IMR-90 (cell line): ENCODE measurements at regions not wholly inside any gene's neighbourhood (a gene's known extent, or its start where the extent isn't known, plus 50 kb on each side); places are given as distances from the start of the nearest gene placed in this dataset.
"Not testable (repeated sequence)": the region's sequence is repeated elsewhere in the genome, so short reads cannot be mapped to it uniquely, and the experiment has no call there.

Experiments
- ATAC-seq: fragments of 200-7000 bp; cut with Tn5 transposase; 2 replicates; pipeline ENCODE4 v1.9.1; 2020; ENCODE audit warnings: low read depth, mild to moderate bottlenecking, moderate library complexity
- BruUV-seq: library from RNA; stranded (reverse); fragments of 400-500 nt; replicated peaks from 2 replicates; lab custom pipeline; 2021; lab: Mats Ljungman, UMichigan
- CTCF ChIA-PET: fragments of 300-600 bp; formaldehyde crosslinking; extraction: SDS; loops from one replicate; lab custom pipeline; 2021; ENCODE audit warnings: antibody characterized with exemption; lab: Yijun Ruan, JAX
- POLR2A ChIA-PET: fragments of 300-600 bp; sonication (Branson Sonifier 250); formaldehyde crosslinking; loops from one replicate; lab custom pipeline; 2022; ENCODE audit warnings: antibody characterized with exemption; ENCODE audit not compliant: unreplicated experiment; lab: Charles Lee
- DNase-seq: peaks from one replicate; pipeline ENCODE4 v3.0.0; 2013
- H2AFZ ChIP-seq: replicated peaks from 2 replicates; pipeline ENCODE3; 2013; ENCODE audit warnings: low read length, mild to moderate bottlenecking; ENCODE audit not compliant: poor library complexity
- H2AK5ac ChIP-seq: 2 replicates; pipeline ENCODE4 v1.6.1; 2013; ENCODE audit warnings: low read depth, low read length, inconsistent platforms
- H2AK9ac ChIP-seq: replicated peaks from 2 replicates; pipeline ENCODE3; 2013; ENCODE audit warnings: mild to moderate bottlenecking, low read depth, low read length, moderate library complexity; ENCODE audit not compliant: poor library complexity
- H2BK120ac ChIP-seq: 2 replicates; pipeline ENCODE4 v1.6.1; 2013; ENCODE audit warnings: low read depth, low read length, inconsistent platforms
- H2BK15ac ChIP-seq: 3 replicates; pipeline ENCODE4 v1.6.1; 2013; ENCODE audit warnings: low read depth, low read length, inconsistent platforms
- H2BK20ac ChIP-seq: 2 replicates; pipeline ENCODE4 v1.6.1; 2013; ENCODE audit warnings: low read depth, mild to moderate bottlenecking, inconsistent platforms, low read length, moderate library complexity
- H2BK5ac ChIP-seq: 2 replicates; pipeline ENCODE4 v1.6.1; 2013; ENCODE audit warnings: mild to moderate bottlenecking, low read depth, low read length, inconsistent platforms; ENCODE audit not compliant: poor library complexity, severe bottlenecking
- H3K14ac ChIP-seq: replicated peaks from 2 replicates; pipeline ENCODE4 v1.6.1; 2013; ENCODE audit warnings: low read depth, low read length, inconsistent platforms
- H3K18ac ChIP-seq: 2 replicates; pipeline ENCODE4 v1.6.1; 2013; ENCODE audit warnings: low read depth, low read length, control low read depth
- H3K23ac ChIP-seq: 2 replicates; pipeline ENCODE4 v1.6.1; 2013; ENCODE audit warnings: low read depth, low read length, inconsistent platforms
- H3K27ac ChIP-seq: 2 replicates; pipeline ENCODE4 v1.5.1; 2013; ENCODE audit warnings: mild to moderate bottlenecking, control low read depth, low read length; ENCODE audit not compliant: insufficient read depth
- H3K27me3 ChIP-seq: 2 replicates; pipeline ENCODE4 v1.6.1; 2013; ENCODE audit warnings: low read length; ENCODE audit not compliant: control insufficient read depth, insufficient read depth
- H3K36me3 ChIP-seq: 2 replicates; pipeline ENCODE4 v1.6.1; 2013; ENCODE audit warnings: low read length, mixed read lengths; ENCODE audit not compliant: control insufficient read depth, insufficient read depth
- H3K4ac ChIP-seq: 2 replicates; pipeline ENCODE4 v1.6.1; 2013; ENCODE audit warnings: low read depth, low read length, inconsistent platforms
- H3K4me1 ChIP-seq: 2 replicates; pipeline ENCODE4 v1.6.1; 2013; ENCODE audit warnings: low read length, mixed read lengths; ENCODE audit not compliant: control insufficient read depth, insufficient read depth
- H3K4me2 ChIP-seq: 2 replicates; pipeline ENCODE4 v1.6.1; 2013; ENCODE audit warnings: low read depth, mild to moderate bottlenecking, control low read depth, low read length, moderate library complexity
- H3K4me3 ChIP-seq: 2 replicates; pipeline ENCODE4 v1.5.1; 2013; ENCODE audit warnings: low read depth, mild to moderate bottlenecking, control low read depth, low read length, moderate library complexity; ENCODE audit not compliant: insufficient read depth
- H3K56ac ChIP-seq: 2 replicates; pipeline ENCODE4 v1.6.1; 2013; ENCODE audit warnings: low read length, inconsistent platforms; ENCODE audit not compliant: insufficient read depth; ENCODE audit errors: extremely low read depth
- H3K79me1 ChIP-seq, 2 experiments: 2 replicates each; pipeline ENCODE4 v1.6.1; 2013; ENCODE audit warnings: low read length in 2 of 2, inconsistent platforms in 1 of 2, low read depth in 1 of 2
- H3K9ac ChIP-seq: 2 replicates; pipeline ENCODE4 v1.6.1; 2013; ENCODE audit warnings: low read depth, low read length, control low read depth
- H3K9me1 ChIP-seq: 2 replicates; pipeline ENCODE4 v1.6.1; 2013; ENCODE audit warnings: low read length, inconsistent platforms; ENCODE audit not compliant: insufficient read depth
- H3K9me3 ChIP-seq: 2 replicates; pipeline ENCODE4 v1.6.1; 2013; ENCODE audit warnings: low read length; ENCODE audit not compliant: control insufficient read depth, insufficient read depth
- H4K20me1 ChIP-seq: 2 replicates; pipeline ENCODE4 v1.6.1; 2013; ENCODE audit warnings: low read length, inconsistent platforms; ENCODE audit not compliant: insufficient read depth
- H4K5ac ChIP-seq: 2 replicates; pipeline ENCODE4 v1.6.1; 2013; ENCODE audit warnings: mild to moderate bottlenecking, low read depth, low read length, control low read depth
- H4K8ac ChIP-seq, 2 experiments: 2 replicates each; pipeline ENCODE4 v1.6.1; 2013; ENCODE audit warnings: low read depth in 2 of 2, low read length in 2 of 2, control low read depth in 1 of 2, inconsistent platforms in 1 of 2
- H4K91ac ChIP-seq: 2 replicates; pipeline ENCODE4 v1.6.1; 2013; ENCODE audit warnings: low read depth, low read length, inconsistent platforms; ENCODE audit not compliant: insufficient read depth
- MAFK ChIP-seq: IDR thresholded peaks from 2 replicates; pipeline ENCODE4 v1.6.1; 2012; ENCODE audit warnings: low read depth, low read length, improper control_type of control experiment
- WGBS, 2 experiments: methylation state at CpG; one replicate each; pipeline versions ENCODE4 v1.1.5 to v1.1.7; 2013; ENCODE audit warnings: missing lambda C conversion rate in 2 of 2; ENCODE audit not compliant: insufficient read length in 1 of 2; ENCODE audit errors: extremely low coverage in 2 of 2; 5-methylcytosine and 5-hydroxymethylcytosine counted together
- dilution Hi-C: fragments of 300-500 bp; cut with HindIII; formaldehyde crosslinking; loops from one replicate; pipeline ENCODE4 v1.14.3; 2018; ENCODE audit warnings: low sequenced_read_pairs; ENCODE audit not compliant: unreplicated experiment
- in situ Hi-C: fragments of 300-500 bp; cut with MboI; formaldehyde crosslinking; loops from 3 replicates; pipeline ENCODE4 v1.14.3; 2019; ENCODE audit warnings: low sequenced_read_pairs, inconsistent platforms, mixed read lengths
- intact Hi-C: fragments of 100-400 bp; cut with micrococcal nuclease; formaldehyde crosslinking; loops from 2 replicates; pipeline ENCODE4 v1.10.0; 2022
- TF ChIP-seq, protein P1 (sequence below): fragments of 150-350 bp; IDR thresholded peaks from 2 replicates; pipeline ENCODE4 v1.6.1; 2017; ENCODE audit warnings: mild to moderate bottlenecking, antibody characterized with exemption, low read length, low read depth

DNA sequence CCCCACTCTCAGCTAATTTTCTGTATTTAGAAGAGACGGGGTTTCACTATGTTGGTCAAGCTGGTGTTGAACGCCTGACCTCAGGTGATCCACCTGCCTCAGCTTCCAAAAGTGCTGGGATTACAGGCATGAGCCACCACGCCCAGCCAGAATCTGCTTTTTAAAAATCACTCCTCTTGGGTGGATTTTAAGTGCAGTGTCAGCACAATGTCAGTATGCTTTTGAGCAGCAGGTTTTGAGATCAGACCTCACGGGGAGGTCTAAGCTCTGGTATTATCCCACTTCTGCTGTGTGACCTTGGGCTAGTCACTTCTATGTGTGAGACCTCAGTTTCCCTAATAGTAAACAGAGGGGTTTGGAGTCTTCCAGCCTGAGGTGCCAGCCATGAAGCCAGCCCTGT, 51.8 kb upstream of the GSC start:
- no peak overlapping the region for H2BK15ac ChIP-seq
- no TSS peak for BruUV-seq
- H4K5ac ChIP-seq, result no peak overlapping the region
- H2BK5ac ChIP-seq, result no peak overlapping the region
- no peak overlapping the region for H2BK120ac ChIP-seq
- H4K20me1 ChIP-seq, result no peaks in the 10 kb centered on the region
- POLR2A ChIA-PET, result no interaction called here
- 80% methylated on average over 1 of the region's 4 CpGs; no CpG with 5 or more reads in 1 of the 2 experiments for WGBS, 2 experiments
- no peaks in the 10 kb centered on the region for H3K4me1 ChIP-seq
- in situ Hi-C loops, result no loop called here
- TF ChIP-seq MAFK, result peak; percentile 85
- TF ChIP-seq, protein P1, sequence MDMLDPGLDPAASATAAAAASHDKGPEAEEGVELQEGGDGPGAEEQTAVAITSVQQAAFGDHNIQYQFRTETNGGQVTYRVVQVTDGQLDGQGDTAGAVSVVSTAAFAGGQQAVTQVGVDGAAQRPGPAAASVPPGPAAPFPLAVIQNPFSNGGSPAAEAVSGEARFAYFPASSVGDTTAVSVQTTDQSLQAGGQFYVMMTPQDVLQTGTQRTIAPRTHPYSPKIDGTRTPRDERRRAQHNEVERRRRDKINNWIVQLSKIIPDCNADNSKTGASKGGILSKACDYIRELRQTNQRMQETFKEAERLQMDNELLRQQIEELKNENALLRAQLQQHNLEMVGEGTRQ, result no peak
- no peak for DNase-seq
- H3K27me3 ChIP-seq, result no peaks in the 10 kb centered on the region
- no peak for ATAC-seq
- no peak overlapping the region for H4K91ac ChIP-seq
- no peak overlapping the region for H2AK5ac ChIP-seq
- dilution Hi-C loops, result no loop called here
- intact Hi-C loops, result no loop called here
- H3K79me1 ChIP-seq, result no peaks in the 10 kb centered on the region
- no peak overlapping the region for H2AFZ ChIP-seq
- H2AK9ac ChIP-seq, result no peak overlapping the region
- no peak overlapping the region for H4K8ac ChIP-seq
- H3K4me3 ChIP-seq, result no peak overlapping the region
- no peak overlapping the region for H3K4ac ChIP-seq
- H3K27ac ChIP-seq, result no peak overlapping the region
- no peak overlapping the region for H3K56ac ChIP-seq
- H3K9ac ChIP-seq, result no peak overlapping the region
- H3K9me3 ChIP-seq, result peaks cover 19% of the 10 kb centered on the region
- H3K18ac ChIP-seq, result no peak overlapping the region
- H2BK20ac ChIP-seq, result no peak overlapping the region
- no peak overlapping the region for H3K4me2 ChIP-seq
- no peak overlapping the region for H3K23ac ChIP-seq
- H3K14ac ChIP-seq, result no peak overlapping the region
- no peaks in the 10 kb centered on the region for H3K9me1 ChIP-seq
- CTCF ChIA-PET, result no interaction called here
- H3K36me3 ChIP-seq, result no peaks in the 10 kb centered on the region

DNA sequence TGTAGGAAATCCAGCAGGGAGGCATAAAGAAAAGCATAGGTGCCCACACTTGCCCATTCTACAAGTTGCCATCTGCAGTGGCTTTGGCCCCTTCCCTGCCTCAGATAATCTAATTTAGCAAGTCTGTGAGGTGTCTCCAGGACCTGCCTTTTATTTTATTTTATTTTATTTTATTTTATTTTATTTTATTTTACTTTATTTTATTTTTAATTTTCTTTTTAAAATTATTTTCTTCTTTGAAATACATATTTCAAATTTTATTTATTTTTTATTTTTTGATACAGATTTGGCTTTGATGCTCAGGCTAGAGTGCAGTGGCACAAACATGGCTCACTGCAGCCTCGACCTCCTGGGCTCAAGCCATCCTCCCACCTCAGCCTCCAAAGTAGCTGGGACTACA, 51.0 kb upstream of the GSC start:
- H3K9me1 ChIP-seq, in situ Hi-C loops, CTCF ChIA-PET: not testable (repeated sequence)

More for the DNA sequence above, 51.0 kb upstream of the GSC start:
- H3K4me3 ChIP-seq, H3K14ac ChIP-seq, H3K9ac ChIP-seq, H3K4ac ChIP-seq, intact Hi-C loops, H3K4me2 ChIP-seq, H3K18ac ChIP-seq, H3K23ac ChIP-seq, H3K4me1 ChIP-seq, H4K20me1 ChIP-seq, H3K27ac ChIP-seq, dilution Hi-C loops, H2AK9ac ChIP-seq, H3K27me3 ChIP-seq, ATAC-seq, H2BK20ac ChIP-seq, H3K56ac ChIP-seq, H4K5ac ChIP-seq, H2BK5ac ChIP-seq, H2BK120ac ChIP-seq, POLR2A ChIA-PET, H2AFZ ChIP-seq, H3K36me3 ChIP-seq, H2AK5ac ChIP-seq, DNase-seq, H2BK15ac ChIP-seq, BruUV-seq, H4K91ac ChIP-seq, H4K8ac ChIP-seq, H3K79me1 ChIP-seq: not testable (repeated sequence)
- peaks cover 19% of the 10 kb centered on the region for H3K9me3 ChIP-seq
- no CpG with 5 or more reads among the region's 1 CpG for WGBS, 2 experiments
